ENCODE measurements at regions not wholly inside any gene's neighbourhood (a gene's known extent, or its start where the extent isn't known, plus 50 kb on each side); places are given as distances from the start of the nearest gene placed in this dataset.

DNA sequence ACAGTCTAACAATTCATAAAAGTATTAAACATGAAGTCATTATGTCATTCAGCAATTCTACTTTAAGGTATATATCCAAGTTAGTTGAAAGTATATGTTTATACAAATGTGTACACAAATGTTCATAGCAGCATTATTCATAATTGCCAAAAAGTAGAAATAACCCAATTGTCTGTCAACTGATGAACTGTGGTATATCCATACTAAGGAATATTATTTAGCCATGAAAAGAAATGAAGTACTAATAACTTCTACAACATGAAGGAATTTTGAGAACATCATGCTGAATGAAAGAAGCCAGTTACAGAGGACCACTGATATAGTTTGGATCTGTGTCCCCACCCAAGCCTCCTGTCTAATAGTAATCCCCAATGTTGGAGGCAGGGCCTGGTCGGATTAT, 224.3 kb downstream of the SPATA31D1 start:
- TF ChIP-seq, protein P1, sequence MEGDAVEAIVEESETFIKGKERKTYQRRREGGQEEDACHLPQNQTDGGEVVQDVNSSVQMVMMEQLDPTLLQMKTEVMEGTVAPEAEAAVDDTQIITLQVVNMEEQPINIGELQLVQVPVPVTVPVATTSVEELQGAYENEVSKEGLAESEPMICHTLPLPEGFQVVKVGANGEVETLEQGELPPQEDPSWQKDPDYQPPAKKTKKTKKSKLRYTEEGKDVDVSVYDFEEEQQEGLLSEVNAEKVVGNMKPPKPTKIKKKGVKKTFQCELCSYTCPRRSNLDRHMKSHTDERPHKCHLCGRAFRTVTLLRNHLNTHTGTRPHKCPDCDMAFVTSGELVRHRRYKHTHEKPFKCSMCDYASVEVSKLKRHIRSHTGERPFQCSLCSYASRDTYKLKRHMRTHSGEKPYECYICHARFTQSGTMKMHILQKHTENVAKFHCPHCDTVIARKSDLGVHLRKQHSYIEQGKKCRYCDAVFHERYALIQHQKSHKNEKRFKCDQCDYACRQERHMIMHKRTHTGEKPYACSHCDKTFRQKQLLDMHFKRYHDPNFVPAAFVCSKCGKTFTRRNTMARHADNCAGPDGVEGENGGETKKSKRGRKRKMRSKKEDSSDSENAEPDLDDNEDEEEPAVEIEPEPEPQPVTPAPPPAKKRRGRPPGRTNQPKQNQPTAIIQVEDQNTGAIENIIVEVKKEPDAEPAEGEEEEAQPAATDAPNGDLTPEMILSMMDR (IDR thresholded peaks at IDR 0.05): no peak
- no peak for TF ChIP-seq POLR2AphosphoS5 (IDR thresholded peaks at IDR 0.05)
- TF ChIP-seq POLR2A (IDR thresholded peaks at IDR 0.05): no peak

Measured in breast epithelium (tissue), 3 donors.